GM21526 (cell line): ENCODE measurements at regions not wholly inside any gene's neighbourhood (a gene's known extent, or its start where the extent isn't known, plus 50 kb on each side); places are given as distances from the start of the nearest gene placed in this dataset.
"Not testable (repeated sequence)": the region's sequence is repeated elsewhere in the genome, so short reads cannot be mapped to it uniquely, and the experiment has no call there.

Experiments
- ATAC-seq: cut with Tn5 transposase; IDR thresholded peaks from one replicate; pipeline ENCODE4 v1.9.1; 2021; ENCODE audit warnings: moderate library complexity; ENCODE audit not compliant: unreplicated experiment, low FRiP score

DNA sequence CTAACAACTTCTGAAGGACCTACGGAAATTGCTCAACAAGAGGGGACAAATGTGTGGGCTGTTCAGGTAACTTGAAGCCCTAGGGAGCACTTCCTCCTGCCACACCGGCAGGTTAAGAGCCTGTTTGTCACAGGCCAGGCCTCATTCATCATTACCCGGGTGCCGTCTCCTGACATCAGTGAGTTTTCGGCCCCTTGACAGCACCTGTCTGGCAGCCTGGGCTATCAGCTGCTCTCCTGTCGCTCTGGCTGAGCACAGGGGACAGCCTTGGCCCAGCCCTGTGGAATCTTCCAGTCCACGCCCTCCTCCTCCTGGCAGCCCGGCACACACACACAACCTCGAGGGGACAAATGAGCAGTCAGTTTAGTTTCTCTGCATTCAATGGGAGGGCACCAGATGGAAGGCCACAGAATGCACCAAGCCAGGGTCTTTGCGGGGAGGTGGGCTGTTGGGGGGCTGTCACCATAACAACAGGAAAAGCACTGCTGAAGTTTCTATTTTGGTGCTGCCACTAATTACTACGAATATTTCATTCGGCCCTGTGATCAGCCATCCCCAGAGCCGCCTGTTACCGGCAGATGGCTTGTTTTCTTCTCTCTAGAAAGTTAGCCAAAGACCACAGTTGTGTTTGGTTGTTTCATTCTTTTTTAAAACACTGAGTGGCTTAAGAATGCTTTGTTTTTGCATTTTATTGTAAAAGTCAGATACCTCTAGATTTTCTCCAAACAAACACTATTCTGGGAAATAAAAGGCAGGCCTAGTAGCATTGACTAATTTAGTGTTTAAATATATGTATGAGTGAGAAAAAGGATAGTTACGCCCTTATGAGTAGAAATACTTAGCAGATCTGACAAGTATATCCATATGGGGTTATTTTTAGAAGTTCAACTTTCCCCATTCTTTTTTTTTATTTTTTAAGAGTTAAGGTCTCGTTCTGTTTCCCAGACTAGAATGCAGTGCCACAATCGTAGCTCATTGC lies 189.9 kb upstream of the NDUFV2 start:
- ATAC-seq = peak; percentile 57

DNA sequence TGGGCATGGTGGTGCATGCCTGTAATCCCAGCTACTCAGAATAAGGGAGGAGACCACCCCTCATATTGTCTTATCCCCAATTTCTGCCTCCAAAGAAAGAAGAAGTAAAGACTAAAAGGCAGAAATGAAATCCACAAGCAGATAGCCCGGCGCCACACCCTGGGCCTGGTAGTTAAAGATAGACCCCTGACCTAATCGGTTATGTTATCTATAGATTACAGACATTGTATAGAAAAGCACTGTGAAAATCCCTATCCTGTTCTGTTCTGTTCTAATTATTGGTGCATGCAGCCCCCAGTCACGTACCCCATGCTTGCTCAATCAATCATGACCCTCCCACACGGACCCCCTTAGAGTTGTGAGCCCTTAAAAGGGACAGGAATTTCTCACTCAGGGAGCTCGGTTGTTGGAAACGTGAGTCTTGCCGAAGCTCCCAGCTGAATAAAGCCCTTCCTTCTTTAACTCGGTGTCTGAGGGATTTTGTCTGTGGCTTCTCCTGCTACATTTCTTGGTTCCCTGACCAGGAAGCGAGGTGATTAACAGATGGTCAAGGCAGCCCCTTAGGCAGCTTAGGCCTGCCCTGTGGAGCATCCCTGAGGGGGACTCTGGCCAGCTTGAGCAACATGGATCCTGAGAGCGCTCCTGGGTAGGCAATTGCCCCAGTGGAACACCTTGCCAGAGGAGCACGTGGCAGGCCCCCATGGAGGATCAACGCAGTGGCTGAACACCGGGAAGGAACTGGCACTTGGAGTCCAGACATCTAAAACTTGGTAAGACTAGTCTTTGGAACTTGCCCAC lies 188.7 kb upstream of the NDUFV2 start:
- not testable (repeated sequence) for ATAC-seq

DNA sequence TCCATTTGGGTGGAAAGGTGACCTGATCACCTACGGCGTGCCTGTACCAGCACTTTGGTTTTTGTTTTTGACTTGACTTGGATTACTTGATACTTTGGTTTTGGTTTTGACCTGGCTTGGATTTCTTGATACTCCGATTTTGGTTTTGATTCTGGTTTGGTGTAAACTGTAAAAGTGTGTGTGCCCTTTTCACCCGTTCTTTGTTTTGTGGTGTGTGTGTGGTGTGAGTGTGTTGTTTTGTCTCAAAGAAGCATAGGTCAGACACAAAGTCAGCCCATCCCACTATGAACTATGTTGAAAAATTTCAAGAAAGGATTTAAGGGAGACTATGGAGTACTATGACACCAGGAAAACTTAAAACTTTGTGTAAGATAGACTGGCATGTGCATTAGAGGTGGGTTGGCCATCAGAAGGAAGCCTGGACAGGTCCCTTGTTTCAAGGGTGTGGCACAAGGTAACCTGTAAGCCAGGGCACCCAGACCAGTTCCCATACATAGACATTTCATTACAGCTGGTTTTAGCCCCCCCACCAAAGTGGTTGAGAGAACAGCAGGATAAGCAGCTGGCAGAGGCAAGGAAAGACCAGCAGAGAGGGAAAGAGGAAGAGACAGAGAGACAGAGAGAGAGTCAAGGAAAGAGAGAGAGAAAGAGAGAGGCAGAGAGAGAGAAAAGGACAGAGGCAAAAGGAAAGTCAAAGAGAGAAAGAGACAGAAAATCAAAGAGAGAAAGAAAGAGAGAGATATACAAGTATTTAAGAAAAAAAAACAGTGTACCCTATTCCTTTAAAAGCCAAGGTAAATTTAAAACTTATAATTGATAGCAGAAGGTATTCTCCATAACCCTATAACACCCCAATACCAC lies 187.9 kb upstream of the NDUFV2 start:
- not testable (repeated sequence) for ATAC-seq

DNA sequence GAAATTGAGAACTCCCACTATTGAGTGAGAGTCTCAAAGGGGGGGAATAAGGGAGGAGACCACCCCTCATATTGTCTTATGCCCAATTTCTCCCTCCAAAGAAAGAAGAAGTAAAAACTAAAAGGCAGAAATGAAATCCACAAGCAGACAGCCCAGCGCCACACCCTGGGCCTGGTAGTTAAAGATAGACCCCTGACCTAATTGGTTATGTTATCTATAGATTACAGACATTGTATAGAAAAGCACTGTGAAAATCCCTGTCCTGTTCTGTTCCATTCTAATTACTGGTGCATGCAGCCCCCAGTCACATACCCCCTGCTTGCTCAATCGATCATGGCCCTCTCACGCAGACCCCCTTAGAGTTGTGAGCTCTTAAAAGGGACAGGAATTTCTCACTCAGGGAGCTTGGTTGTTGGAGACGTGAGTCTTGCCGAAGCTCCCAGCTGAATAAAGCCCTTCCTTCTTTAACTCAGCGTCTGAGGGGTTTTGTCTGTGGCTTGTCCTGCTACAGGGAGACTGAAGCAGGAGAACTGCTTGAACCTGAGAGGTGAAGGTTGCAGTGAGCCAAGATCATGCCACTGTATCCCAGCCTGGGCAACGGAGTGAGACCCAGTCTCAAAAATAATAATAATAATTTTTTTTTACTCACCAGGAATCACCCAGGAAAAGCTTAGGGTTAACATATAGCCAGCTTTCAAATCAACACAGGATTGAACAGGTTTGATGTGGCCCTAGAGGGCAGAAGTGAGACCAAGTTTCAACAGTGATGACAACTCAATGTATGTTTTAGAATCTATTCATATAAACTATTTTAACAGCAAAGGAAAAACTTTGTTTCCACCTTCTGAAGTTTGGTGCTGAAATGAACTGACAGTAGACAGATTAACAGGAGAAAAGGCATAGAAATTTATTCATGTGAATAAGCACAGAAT lies 181.4 kb upstream of the NDUFV2 start:
- ATAC-seq = not testable (repeated sequence)

DNA sequence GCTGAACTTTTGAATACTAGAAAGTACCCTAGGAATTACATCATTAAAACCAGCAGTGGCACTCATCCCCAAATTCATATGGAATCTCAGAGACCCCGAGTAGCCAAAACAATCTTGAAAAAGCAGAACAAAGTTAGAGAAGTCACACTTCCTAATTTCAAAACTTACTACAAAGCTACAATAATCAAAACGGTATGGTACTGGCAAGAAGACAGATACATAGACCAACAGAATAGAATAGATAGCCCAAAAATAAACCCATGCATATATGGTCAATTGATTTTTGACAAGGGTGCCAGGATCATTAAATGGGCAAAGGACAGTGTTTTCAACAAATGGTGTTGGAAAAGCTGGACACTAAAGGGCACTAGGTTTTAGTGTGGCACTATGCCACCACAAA lies 176.0 kb upstream of the NDUFV2 start:
- ATAC-seq = no peak

DNA sequence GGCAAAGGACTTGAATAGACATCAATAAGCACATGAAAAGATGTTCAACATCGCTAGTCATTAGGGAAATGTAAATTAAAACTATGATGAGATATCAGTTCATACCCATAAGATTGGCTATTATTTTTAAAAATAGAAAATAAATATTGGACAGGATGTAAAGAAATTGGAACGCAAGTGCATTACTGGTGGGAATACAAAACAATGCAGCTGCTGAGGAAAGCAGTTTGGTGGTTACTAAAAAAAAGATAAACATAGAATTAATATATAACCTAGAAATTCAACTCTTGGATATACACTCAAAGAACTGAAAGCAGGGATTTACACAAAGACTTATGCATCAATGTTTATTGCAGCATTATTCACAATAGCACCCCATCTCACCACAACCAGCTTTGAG lies 174.5 kb upstream of the NDUFV2 start:
- no peak for ATAC-seq

DNA sequence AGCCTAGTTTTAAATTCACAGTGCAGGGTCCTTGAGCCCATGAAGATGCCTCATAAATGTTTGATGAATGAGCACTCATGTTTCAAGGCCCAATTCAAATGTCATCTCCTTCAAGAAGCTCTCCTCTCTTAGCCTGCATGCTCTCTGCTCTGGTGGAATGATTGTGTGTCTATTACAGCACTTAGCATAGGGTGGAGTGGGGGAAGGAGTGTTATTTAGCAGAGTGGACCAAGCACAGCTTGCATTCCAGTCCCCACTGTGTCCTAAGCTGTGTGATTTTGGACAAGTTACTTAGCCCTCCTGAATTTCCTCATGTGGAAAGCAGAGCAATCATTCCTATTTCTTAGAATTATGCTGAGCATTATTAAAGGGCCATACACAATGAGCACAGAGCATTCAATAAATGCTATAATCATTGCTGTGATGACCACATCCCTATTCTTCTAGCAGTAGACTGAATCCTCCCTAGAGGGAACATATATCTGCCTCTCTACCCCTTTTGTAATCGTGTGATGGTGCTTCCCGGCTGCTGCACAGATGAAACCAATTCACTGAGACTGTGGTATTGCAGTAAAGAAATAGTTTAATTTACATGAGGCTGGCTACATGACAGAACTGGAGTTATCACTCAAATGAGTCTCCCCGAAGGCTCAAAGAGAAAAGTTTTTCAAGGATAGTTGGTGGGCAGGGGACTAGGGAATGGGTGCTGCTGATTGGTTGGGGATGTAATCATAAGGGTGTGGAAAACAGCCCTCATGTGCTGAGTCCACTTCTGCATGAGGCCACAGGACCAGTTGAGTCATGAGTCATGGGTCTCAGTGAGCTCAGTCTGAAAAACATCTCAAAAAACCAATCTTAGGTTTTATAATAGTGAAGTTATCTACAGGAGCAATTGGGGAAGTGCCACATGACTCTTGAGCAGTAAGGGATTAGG lies 173.4 kb upstream of the NDUFV2 start:
- ATAC-seq = no peak

DNA sequence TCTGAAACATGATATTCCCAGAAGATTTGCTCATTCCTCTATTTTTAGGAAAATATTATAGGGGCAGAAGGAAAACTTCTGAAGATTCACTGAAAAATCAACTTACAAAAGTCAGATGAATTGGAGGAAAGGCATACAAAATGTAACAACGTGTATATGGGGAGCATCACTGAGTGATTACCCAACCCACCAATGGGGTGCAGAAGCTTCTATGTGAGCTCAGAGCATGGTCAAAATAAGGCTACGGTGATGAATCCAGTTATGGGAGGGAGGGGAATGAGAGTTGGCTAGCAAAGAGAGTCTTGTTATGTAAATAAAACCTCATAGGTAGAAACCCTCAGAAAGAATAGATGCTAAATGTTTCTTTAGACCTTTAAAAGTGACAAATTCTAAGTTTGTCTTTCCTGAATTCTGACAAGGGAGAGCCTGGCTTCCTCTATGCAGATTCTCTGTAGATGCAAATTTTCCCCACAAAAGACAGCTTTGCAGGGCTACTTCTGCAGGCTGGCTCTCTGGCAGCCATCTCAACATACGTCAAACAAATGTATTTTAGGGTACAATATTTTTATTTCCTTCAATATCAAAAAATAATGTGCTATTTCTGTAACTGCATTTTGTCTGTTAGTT lies 171.4 kb upstream of the NDUFV2 start:
- no peak for ATAC-seq

DNA sequence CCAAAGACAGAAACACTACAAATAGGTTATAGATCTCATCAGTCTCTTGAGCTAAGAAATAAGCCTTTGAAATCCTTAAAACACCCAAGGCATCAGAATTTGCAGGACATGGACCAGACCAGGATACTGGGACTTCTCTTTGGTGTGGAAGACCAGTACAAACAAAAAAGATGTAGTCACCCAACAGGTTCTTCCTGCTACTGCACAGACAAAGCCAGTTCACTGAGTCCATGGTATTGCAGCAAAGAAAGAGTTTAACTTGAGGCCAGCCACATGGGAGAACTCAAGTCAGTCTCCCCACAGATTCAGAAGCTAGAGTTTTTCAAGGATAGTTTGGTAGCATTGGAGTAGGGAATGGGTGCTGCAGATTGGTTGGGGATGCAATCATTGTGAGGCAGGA lies 169.6 kb upstream of the NDUFV2 start:
- no peak for ATAC-seq

DNA sequence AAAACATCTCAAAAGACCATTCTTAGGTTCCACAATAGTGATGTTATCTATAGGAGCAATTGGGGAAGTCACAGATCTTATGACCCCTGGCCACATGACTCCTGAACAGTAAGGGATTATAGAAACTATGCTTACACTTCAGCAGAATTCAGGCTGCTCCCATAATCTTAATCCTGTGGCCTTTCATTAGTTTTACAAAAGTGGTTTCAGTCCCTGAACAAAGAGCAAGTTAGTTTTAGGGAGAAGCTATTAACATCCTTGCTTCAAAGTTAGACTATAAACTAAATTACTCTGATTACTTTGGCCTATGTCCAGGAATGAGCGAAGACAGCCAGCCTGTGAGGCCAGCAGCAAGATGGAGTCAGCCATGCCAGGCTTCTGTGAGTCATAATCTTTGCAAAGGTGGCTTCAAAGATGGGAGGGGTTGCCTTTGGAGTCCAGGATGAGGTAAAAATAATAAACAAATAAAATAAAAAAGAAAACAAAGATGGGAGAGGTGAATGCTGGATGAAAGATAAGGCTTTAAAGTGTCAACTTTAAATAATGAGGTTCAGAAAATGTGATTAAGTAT lies 168.7 kb upstream of the NDUFV2 start:
- no peak for ATAC-seq

DNA sequence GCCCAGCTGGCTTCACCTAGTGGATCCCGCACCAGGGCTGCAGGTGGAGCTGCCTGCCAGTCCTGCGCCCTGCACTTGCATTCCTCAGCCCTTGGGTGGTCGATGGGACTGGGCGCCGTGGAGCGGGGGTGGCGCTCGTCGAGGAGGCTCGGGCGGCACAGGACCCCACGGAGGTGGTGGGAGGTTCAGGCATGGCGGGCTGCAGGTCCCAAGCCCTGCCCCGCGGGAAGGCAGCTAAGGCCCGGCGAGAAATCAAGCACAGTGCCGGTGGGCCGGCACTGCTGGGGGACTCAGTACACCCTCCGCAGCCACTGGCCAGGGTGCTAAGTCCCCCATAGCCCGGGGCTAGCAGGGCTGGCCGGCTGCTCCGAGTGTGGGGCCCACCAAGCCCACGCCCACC lies 167.2 kb upstream of the NDUFV2 start:
- not testable (repeated sequence) for ATAC-seq

DNA sequence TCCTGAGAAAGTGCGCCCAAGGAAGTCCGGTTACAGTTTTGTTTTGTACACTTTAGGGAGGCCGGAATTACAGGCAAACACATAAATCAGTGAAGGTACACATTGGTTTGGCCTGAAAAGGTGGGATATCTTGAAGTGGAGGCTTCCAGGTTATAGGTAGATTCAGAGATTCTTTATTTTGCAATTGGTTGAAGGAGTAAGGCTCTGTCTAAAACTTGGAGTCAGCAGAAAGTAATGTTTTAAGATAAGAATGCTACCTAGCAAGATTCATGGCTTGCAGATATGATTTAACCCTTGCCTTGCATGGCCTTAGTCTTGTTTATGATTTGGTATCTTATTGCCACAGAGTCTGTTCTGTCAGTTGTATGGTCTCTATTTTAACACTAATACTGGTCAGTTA lies 165.9 kb upstream of the NDUFV2 start:
- no peak for ATAC-seq

DNA sequence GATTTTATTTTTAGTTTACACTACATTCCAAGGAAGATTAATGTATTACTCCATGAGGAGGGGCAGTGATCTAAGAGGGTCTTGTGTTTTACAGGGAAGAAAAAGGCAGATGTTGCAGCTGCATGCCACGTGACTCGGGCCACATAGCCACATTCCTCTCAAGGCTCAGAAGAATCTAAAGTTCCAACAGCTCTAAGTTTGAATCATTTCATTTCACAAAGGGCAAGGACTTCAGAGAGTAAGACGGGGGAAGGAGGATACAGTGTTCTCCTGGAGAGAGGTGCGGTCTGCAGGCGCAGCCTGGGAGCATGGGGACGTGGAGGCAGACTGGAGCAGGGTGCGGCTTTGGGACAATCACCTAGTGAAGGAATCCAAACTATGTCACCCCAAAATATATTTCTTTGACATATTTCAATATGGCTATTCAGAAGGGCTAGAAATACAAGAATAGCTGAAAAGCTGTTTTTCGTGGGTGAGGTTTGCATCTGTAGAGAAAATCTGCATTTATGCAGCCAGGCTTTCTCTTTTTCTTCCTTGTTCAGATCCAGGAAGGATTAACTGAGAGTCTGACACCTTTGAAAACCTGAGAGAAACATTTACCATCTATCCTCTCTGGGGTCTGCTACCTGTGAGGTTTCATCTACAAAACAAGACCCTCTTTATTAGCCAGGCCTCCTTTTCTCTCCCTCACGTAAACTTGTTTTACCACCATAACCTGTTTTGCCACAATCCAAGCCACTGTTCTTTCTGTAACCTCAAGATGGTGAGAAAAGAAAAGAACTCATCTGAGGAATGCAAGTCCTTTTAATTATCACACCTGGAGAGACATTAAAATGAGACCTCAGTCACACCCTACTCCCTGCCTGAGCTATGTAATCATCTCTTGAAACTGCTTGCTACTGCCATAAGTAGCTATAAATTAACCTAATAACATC lies 165.1 kb upstream of the NDUFV2 start:
- ATAC-seq = no peak

DNA sequence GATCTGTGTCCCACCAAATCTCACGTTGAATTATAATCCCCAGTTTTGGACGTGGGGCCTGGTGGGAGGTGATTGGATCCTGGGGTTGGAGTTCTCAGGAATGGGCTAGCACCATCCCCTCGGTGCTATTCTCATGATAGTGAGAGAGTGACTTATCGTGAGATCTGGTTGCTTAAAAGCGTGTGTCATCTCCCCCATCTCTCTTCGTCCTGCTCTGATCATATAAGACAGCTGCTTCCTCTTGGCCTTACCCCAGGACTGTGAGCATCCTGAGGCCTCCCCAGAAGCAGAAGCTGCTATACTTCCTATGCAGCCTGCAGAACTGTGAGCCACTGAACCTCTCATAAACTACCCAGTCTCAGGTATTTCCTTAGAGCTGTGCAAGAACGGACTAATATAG lies 163.7 kb upstream of the NDUFV2 start:
- ATAC-seq = no peak

DNA sequence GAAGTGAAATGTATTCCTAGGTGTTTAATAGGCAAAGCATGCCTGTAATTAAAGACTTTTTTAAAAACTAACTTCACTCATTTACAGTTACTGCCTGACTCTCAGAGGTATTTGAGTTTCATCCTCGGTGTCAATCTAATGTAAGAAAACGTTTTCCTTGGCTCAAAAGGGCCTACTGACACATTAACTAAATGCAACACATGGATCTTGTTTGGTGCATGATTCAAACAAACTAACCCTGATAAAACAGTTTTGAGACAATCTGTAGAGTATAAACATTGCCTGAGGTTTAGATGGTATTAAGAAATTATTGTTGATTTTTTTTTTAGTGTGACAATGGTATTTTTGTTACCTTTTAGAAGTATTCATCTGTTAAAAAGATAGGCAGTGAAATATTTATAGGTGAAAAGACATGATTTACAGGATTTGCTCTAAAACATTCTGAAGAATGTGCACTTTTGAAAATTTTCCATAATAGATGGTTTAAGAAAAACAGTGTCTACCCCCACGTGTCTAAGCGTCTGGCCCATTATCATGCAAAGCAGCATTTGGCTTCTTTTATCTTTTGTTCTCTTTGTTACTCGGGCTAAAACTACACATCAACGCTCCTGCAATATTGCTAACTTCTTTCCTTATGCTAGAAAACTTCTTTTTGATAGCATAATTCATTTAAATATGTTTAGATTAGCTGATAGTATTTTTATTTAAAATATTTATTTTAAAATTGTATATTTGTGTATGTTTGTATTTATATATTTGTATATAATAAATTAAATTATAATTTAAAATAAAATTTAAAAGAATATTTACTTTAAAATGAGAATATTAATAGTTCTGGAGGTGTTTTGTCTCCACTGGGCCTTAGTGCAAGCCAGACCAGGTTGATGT lies 160.2 kb upstream of the NDUFV2 start:
- no peak for ATAC-seq
